NCI-H345 treated with DMSO at 0.1 percent for 48 hours (cell line): ENCODE measurements at regions not wholly inside any gene's neighbourhood (a gene's known extent, or its start where the extent isn't known, plus 50 kb on each side); places are given as distances from the start of the nearest gene placed in this dataset.
"Not testable (repeated sequence)": the region's sequence is repeated elsewhere in the genome, so short reads cannot be mapped to it uniquely, and the experiment has no call there.

Experiments
- DNase-seq: peaks from one replicate; lab custom pipeline; 2025; ENCODE audit not compliant: unreplicated experiment; lab: John Stamatoyannopoulos, UW

GRCh38 chr12:84154991-84155930 lies 757.3 kb downstream of the SLC6A15 start:
- DNase-seq, result not testable (repeated sequence)

- DNase-seq, result not testable (repeated sequence)
Observed at GRCh38 chr12:84154439-84154990, 758.1 kb downstream of the SLC6A15 start.

GRCh38 chr12:84150201-84150600 lies 762.4 kb downstream of the SLC6A15 start:
- no peak for DNase-seq

GRCh38 chr12:84148335-84148734 lies 764.3 kb downstream of the SLC6A15 start:
- DNase-seq, result no peak

- DNase-seq, result no peak
Observed at GRCh38 chr12:84136862-84137367, 775.7 kb downstream of the SLC6A15 start.

- no peak for DNase-seq
Observed at GRCh38 chr12:84135586-84136279, 776.9 kb downstream of the SLC6A15 start.

GRCh38 chr12:84134797-84135366 lies 777.7 kb downstream of the SLC6A15 start:
- no peak for DNase-seq

GRCh38 chr12:84131076-84131475 lies 781.5 kb downstream of the SLC6A15 start:
- no peak for DNase-seq

GRCh38 chr12:84128117-84128991 lies 784.2 kb downstream of the SLC6A15 start:
- no peak for DNase-seq

- DNase-seq, result no peak
Observed at GRCh38 chr12:84124211-84124610, 788.4 kb downstream of the SLC6A15 start.

- no peak for DNase-seq
Observed at GRCh38 chr12:84117190-84117589, 795.4 kb downstream of the SLC6A15 start.

- DNase-seq, result no peak
Observed at GRCh38 chr12:84113666-84114065, 798.9 kb downstream of the SLC6A15 start.

GRCh38 chr12:84103886-84104285 lies 808.7 kb downstream of the SLC6A15 start:
- not testable (repeated sequence) for DNase-seq

- not testable (repeated sequence) for DNase-seq
Observed at GRCh38 chr12:84101963-84102362, 810.6 kb downstream of the SLC6A15 start.

GRCh38 chr12:84099591-84099990 lies 813.0 kb downstream of the SLC6A15 start:
- not testable (repeated sequence) for DNase-seq

GRCh38 chr12:84091651-84092050 lies 820.9 kb downstream of the SLC6A15 start:
- DNase-seq, result no peak

- DNase-seq, result no peak
Observed at GRCh38 chr12:84089356-84089755, 823.2 kb downstream of the SLC6A15 start.

- no peak for DNase-seq
Observed at GRCh38 chr12:84085046-84085445, 827.6 kb downstream of the SLC6A15 start.

- no peak for DNase-seq
Observed at GRCh38 chr12:84079626-84080025, 833.0 kb downstream of the SLC6A15 start.

GRCh38 chr12:84077679-84078078 lies 834.9 kb downstream of the SLC6A15 start:
- no peak for DNase-seq
